HG02642 (cell line): ENCODE measurements at regions not wholly inside any gene's neighbourhood (a gene's known extent, or its start where the extent isn't known, plus 50 kb on each side); places are given as distances from the start of the nearest gene placed in this dataset.

Experiments
- ATAC-seq: cut with Tn5 transposase; IDR thresholded peaks from one replicate; pipeline ENCODE4 v1.9.1; 2021; ENCODE audit warnings: mild to moderate bottlenecking; ENCODE audit not compliant: unreplicated experiment, poor library complexity

DNA sequence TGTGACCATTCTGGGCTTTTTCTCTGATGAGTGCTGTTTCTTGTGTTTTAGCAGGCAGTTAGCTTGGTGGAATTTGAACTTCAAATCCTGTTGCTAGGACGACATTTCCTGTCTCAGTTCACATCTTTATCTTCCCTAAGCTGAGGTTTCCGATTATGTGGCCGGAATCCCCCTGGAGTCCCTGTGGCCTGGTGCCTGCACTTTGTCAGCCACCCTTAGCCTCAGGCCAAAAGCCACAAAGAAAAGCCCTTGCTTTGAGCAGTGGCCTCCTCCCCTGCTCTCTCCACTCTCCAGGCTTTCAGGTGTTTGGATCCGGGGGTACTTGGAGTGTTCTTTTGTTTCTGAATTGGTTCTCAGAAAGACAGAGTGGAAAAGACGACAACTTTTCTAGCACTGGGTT, 59.9 kb upstream of the PMEPA1 start:
- ATAC-seq: no peak

DNA sequence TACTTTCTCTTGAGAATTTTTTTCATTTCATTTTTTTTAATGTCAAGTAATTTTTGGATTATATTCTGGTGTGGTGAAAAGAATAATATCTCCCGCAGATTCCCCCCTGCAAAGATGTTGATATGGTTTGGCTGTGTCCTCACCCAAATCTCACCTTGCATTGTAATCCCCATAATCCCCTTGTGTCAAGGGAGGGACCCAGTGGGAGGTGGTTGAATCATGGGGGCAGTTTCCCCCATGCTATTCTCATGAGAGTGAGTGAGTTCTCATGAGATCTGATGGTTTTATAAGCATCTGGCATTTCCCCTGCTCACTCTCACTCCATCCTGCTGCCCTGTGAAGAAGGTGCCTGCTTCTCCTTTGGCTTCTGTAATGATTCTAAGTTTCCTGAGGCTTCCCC, 58.7 kb upstream of the PMEPA1 start:
- ATAC-seq: no peak

DNA sequence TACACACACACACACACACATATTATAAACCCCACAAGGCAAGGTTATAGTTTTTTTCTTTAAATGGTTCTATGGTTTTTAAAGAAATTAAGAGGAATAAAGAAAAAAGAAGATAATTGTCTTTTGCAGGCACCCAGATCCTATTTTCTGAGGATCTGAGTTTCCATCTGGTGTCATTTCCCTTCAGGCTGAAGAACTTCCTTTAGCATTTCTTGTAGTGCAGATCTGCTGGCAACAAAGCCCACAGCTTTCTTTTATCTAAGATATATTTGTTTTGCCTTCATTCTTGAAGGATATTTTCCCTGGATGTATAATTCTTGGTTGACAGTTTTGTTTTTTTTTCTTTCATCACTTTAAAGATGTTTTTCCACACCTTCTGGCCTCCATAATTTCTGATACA, 57.6 kb upstream of the PMEPA1 start:
- no peak for ATAC-seq

DNA sequence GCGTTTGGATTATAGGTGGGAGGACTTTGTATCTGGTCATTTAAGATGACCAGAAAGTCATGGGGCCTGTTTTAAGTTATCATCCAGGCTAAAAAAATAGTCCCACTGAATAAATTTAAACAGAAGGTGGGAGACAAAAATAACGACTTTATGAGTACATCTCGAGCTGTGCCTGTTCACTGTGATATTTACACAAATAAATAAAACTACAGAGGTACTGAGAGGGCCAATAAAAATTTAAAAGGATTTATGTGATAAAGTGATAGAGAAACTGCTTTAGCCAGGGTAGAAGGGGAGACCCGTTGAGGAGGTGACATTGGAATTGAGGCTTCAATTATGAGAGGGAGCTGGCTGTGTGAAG, 53.4 kb upstream of the PMEPA1 start:
- no peak for ATAC-seq

DNA sequence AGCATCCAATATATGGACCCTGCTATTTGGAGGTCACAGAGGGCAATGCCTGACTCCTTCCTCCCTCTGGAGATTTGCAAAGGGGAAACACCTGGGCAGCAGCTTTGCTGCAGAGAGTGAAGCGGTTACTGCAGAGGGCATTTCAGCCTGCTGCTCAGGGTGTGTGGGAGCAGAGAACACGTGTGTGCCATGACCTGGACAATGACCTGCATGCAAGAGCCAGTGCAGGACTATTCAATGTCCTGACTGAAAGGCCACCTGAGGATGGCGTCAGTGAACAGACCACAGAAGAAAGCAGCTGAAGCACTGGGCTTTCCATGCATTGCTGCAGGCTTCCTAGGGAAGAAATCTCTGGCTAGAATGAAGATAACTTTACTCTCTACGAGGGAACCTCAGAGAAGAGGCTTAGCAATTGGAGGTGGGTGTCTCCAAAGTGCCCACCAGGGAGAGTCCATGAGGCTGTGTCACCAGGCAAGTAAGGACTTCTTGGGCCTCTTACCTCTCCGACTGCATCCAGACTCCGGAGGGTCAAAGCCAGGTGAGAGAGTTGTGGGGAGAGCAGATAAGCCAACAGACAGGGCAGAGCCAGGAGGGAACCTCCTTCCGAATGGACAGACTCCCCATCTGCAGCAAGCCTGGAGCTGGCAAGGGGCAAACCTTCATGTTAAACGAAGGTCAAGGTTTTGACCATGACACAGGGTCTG, 52.9 kb upstream of the PMEPA1 start:
- ATAC-seq: no peak

DNA sequence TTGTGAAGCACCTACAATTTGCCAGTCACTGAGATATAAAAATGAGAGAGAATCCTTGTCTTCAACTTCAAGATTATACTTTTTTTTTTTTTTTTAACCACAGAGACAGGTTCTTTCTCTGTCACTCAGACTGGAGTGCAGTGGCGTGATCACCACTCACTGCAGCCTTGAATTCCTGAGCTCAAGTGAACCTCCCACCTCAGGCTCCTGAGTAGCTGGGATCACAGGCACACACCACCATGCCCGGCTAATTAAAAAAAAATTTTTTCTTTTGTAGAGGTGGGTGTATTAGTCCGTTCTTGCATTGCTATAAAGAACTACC, 51.6 kb upstream of the PMEPA1 start:
- no peak for ATAC-seq

DNA sequence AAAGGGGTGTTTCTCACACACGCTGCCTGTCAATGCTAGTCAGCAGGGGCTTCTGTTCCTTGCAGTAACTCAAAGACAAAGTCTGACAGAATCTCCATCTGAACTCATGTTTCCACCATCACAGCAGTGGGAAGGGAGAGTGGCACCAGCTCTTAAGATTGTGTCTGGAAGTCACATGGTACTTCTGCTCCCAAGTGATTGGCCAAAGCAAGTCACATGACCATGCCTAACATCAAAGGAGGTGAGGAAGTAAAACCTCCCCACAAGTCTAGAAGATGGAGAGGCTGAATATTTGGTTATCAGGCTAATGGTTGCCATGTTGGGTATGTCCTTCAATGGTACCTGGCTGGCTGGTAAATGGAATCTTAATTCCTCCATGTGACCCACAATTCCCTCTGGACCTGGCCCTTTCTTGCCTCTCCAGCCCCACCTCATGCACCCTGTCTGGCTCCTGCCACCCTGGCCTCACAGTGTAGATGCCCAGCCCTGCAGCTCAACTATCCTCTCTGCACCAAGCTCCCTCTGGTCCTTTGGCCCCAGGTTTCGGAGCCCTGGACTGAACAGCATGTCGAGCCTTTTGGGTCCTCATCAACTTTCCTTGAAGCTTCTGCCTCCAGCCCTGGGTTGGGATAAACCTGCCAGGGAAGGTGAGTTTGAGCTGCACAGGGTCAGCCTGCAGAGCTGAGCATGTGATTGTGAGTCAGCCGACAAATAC, 51.0 kb upstream of the PMEPA1 start:
- no peak for ATAC-seq

DNA sequence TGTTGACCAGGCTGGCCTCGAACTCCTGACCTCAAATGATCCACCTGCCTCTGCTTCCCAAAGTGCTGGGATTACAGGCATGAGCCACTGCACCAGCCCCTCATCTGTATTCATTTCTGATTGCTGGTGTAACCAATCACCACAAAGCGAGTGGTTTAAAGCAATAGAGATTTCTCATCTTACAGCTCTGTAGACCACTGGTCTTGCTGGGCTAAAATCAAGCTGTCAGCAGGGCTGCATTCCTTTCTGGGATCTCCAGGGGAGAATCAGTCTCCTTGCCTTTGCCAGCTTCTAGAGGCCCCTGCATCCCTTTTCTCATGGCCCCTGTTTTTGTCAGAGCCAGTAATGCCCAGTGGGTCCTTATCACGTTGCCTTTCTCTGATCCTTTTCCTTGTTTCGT, 49.9 kb upstream of the PMEPA1 start:
- ATAC-seq: no peak
